GM19328 (cell line): ENCODE measurements at regions not wholly inside any gene's neighbourhood (a gene's known extent, or its start where the extent isn't known, plus 50 kb on each side); places are given as distances from the start of the nearest gene placed in this dataset.

Experiments used
- ATAC-seq: cut with Tn5 transposase; IDR thresholded peaks from one replicate; pipeline ENCODE4 v1.9.1; 2021; ENCODE audit warnings: mild to moderate bottlenecking, moderate library complexity; ENCODE audit not compliant: unreplicated experiment

DNA sequence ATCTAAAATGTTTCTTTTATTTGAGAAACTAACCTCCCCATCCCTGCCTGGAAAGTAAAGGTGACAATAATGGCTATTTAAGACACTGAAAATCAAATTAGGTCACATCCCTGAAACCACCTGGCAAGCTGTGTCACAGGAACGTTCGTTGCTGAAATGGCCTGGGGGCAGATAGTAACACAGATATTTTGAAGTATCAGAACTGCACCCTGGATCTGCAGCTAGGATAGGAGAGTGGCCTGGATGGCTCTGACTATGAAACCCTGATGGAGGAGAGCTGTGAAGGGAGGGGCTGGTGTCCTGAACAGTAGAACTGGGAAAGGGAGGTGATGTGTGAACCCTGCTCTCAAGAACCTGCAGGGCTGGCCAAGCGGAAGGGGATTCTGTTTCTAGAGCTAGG lies 648.3 kb upstream of the CFAP20DC start:
- no peak for ATAC-seq

DNA sequence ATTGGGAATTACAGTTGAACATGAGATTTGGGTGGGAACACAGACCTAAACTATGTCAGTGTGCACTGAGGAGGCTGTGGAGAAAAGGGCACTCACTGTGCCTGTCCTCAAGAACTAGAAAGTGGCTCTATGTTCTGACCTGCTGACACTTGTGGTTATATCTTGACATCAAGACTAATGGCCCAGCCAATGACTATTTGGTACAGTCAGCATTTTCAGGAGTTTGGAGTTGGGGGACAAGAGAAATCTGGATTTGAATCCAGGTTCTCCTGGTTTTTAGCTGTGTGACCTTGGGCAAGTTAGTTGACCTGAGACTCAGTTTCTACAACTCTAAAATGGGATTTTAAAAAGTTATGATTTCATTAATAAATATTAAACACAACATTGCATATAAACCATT lies 647.0 kb upstream of the CFAP20DC start:
- ATAC-seq, result no peak

DNA sequence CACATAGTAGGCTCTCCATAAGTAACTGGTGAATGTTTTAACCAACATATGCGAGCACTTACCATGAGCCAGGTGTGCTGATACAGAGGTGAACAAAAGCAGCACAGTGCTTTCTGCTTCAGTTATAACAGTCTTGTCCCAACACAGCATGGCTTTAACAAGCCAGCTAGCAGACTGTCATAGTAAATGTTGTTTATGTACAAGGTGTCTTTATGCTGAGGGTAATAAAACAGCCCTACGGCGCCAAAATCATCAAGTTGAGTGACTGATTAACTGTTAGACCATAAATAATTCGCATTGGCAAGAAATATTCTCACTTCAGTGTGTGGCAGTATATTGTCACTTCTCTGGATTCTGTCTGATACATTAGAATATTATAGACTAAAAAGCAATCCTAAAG lies 646.0 kb upstream of the CFAP20DC start:
- no peak for ATAC-seq

DNA sequence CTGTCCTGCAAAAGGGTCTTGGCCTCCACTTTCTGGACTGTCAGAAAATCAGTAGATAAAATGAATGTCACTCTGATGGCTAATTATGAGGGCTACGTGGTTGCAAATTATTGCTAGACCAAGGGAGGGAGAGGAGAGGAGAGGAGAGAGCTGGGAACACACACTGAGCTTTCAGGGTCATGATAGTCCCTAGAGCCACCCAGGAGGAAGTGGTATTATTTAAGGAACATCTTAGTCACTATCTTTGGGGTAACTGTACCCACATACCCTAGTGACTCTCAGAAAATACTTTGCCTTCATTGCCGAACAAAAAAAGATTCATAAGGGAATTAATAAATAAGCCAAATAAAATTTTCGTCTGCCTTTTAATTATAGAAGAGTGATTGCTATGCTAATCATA lies 642.3 kb upstream of the CFAP20DC start:
- no peak for ATAC-seq

DNA sequence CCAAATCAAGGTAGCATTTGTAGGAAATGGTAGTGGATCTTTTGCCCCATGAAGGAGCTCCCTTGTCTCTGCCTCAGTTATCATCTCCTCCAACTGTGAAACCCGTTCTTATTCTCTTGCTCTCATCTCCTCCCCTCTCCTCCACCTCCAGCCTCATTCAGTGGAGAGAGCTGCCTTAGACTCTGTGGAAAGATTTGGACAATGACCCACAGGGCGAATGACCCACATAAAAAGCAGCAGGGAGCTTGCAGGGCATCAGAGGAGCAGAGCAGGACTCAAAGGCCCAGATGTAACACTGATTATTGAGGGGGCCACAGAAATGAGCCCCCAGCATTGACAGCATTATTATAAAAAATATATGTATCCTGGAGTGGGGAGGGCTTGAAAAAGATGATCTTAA lies 641.1 kb upstream of the CFAP20DC start:
- no peak for ATAC-seq

DNA sequence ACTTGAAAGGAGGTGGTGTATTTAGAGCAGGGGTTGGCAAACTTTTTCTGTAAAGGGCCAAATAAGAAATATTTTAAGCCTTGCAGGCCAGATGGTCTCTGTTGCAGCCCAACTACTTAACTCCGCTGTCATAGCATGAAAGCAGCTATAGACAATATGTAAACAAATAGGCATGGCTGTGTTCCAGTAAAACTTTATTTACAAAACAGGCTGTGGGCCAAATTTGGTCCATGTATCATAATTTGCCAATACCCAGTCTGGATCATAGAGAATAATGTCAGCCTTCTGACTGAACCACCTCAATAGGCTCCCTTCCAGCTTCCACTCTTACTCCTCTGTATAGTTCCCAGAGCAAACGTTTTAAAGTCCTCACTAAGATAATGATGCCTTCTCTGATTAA lies 638.8 kb upstream of the CFAP20DC start:
- ATAC-seq, result no peak

DNA sequence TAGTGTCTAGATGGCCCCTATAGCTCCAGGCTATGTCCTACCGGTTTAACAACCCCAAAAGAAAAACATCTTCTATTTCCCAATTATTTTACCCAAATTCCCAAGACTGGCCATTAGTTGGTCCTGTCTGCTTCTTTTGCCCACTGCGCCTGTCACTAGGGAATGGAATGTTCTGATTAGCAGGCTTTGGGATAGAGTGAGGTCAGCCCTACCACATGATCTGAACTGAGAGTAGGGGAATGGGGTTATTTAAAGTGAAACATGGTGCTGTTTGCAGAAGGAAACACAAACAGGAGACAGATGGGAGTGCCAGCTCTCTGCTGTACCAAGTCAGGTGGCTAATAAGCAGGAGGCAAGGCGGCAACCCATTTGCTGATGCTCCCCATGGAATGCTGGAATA lies 635.6 kb upstream of the CFAP20DC start:
- ATAC-seq, result no peak

DNA sequence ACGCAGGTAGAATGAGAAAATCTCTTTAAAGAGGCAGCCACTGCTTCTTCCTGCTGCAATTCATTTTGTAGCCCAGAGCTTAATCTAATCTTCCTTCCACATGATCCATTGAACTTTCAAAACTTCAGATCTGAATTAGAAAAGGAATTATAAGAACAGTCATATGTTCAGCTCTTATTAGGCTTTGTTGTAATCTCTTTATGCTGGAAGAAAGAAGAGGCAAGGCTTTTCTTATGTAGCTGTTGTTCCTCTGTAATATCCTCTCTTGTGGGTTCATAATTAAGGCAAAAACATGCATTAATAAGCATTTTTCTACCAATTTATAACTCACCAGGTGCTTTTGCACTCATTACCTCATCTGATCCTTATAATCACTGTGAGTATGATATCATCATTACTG lies 634.9 kb upstream of the CFAP20DC start:
- ATAC-seq, result no peak

DNA sequence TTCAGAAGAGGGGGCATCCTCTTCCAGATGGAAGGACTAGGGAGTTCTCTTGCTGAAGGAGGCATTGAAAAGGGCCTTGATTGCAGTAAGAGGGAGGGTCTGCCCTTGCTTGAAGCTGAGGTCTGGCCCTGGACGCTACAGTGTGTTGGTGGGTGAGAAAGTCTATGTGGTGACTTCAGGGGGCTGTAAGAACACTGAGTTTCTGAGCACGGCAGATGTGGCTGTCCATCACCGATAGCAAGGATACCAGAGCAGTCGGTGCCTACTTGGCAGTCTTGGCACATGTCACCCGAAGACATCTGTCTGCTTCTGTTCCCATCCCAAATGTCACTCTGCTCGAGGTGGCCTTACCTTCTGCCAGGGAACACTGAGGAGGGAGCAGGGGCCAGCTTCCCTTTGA lies 631.1 kb upstream of the CFAP20DC start:
- no peak for ATAC-seq

DNA sequence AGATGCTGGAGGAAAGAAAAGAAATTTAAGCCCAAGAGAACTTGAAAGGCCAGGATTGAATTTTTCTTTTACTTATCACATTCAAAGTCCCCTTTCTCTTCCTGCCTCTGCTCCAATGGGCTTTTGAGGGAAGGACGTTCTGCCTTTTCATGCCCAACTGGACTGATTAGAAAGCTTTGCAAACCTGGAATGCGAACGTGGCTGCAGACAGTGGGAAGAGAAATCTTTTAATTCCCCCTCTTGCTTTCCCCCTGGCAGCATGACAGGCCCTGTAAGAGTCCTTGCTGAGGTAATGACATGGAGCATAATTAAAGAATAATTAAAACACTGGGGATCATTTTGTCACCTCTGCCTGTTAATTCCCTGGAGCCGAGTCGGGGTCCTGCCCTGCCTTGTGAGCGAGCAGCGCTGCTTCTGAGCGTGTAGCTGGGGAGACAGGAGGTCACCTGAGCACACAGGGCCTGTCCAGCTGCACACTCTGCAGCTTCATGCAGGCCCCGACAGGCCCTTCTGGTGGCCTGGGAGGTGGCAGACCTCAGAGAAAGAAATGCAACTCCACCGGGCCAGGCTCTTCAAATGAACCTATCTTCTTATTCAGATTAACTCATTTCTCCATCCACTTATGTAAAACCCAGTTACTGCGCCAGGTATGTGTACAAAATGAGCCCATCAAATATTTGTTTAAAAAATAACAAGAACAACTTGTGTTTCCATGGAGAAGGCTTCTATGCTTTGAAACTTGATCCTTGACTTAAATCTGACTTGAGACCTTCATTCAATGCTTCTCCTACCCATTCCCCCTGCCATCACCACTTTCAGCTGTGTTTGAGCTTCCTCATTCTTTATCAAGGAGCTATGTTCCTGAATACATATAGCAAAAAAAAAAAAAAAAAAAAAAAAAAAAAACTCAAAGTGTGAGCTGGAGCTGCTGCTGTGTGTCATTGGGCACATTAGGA lies 628.2 kb upstream of the CFAP20DC start:
- no peak for ATAC-seq

DNA sequence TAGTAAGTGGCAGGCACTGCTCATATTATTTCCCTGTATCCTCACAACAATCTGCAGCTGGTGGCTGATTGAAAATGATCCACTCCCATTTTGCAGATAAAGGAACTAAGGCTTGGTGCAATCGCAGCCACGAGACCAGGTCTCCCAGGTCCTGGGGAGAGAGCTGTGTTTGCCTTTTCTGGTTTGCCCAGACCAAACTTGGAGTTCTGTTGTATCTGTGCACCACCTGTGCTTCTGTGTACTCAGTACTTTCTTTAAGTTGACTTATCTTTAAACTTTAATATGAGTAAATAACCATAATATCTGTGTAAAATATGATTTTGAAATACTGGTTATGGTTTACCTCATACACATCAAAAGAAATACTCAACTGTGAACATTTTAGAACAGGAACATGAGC lies 625.7 kb upstream of the CFAP20DC start:
- no peak for ATAC-seq

DNA sequence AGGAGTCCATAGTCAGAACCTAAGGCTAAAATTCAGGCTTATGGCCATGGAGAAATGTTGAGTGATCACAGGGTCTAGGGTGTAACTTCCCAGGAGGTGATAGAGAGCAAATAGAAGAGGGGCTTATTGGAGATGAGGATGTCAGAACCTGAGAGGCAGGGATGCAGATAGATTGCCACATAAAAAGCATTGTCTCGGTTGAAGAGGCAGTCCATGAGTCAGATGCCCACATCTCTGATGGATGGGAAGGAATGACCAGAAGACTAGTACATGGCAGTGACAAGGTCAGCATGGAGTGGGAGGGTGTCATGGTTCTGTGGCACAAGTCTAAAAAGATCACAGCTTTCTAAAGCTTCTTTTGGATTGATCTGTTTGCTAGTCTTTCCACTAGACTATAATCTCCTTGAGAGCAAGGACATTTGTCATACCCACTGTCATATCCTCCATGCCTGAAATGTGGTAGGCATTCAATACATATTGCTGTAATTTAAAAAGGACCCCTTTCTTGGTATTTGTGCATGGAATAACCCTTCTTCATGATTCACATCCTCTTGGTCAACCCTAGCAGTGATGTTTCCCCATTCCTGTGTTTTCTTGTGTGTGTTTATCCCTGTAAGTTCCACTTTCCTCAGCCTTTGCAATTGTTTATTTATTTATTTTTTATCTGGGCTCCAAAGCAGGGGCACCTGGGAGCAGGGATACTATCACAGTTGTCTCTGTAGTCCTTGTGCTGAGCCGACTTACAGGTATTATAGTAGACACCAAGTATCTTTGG lies 613.4 kb upstream of the CFAP20DC start:
- ATAC-seq, result no peak

DNA sequence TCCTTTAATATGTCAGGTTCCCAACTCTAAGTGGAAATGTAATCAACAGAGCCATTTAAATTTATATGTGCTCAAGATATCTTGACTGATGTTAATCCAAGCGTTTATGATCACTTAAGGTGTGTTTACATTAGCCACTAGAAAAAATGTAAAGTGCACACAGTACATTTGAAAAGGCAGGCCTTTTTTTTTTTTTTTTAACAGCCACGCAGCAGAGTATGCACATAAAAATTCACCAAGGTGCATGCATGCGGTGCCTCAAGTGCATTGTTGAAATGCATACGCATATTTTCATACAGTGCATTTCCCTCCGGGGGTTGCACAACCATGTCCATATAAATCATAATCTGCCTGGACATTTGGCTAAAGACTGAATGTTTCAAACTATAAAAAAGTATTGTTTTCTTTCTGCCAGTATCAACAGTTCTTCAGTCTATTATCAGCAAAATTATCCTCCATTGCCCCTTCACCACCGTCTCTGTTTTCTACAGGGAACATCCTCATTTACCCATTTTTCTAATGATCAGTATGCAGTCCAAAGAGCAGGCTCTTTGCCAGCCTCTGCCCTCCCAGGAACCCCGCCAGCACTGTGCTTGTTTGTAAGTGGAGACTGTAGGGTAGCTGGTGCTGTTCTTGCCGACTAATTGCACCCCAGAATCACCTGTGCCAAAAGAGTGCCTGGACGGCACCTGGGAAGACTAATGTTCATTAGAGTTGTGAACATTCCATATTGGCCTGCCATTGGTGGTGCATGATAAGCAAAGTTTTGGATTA lies 611.2 kb upstream of the CFAP20DC start:
- ATAC-seq, result no peak

DNA sequence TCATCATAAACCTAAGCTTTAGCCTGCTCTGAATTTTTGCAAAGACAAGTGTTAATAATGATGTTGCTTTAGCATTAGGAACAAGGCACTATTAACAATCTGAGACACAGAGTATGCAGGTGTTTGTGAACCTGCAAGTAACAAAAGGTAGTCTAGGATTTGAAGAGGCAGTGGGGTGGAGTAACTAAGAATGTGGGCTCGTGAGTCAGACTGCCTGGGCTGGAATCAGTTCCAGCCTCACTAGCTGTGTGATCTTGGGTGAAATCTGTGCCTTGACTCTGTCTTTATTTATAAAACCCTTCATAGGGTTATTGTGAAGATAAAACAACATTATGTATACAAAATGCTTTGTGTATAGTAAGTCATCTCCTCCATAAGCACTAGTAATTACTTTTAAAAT lies 610.6 kb upstream of the CFAP20DC start:
- ATAC-seq, result no peak

DNA sequence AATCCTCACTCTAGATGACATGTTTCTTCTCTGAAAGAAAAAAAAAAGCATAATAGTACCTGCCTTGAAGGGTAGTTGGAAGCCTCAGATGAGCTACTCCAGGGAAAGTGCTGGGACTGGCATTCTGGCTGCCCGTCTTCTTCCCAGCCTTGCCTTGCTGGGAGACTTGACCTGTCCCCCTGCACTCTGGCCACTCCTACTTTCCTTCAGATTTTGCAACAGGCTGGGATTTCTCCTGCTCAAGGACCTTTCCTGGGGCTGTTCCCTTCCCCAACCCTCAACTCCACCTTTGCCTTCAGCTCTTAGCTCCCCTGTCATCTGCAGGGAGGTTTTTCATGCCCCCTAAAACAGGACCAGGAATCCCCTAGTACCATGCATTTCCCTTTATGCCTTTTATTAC lies 609.9 kb upstream of the CFAP20DC start:
- ATAC-seq, result no peak

DNA sequence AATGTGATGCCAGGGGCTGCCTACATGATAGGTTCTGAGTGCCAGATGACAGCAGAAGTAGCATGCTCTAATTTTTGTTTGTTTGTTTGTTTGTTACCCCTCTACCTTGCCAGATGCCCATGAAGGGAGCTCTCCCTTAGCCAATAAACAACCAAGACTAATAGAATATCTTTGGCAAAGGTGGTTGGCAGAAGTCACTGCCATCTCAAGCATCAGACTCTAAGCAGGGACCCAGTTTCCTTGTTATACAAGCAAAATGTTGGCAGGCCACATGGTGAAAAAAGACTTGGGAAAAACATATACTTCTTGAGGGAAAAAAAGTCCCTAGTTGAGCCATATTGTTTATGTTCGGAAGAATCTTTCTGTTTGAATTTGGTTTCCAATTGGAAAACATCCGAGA lies 609.0 kb upstream of the CFAP20DC start:
- no peak for ATAC-seq

DNA sequence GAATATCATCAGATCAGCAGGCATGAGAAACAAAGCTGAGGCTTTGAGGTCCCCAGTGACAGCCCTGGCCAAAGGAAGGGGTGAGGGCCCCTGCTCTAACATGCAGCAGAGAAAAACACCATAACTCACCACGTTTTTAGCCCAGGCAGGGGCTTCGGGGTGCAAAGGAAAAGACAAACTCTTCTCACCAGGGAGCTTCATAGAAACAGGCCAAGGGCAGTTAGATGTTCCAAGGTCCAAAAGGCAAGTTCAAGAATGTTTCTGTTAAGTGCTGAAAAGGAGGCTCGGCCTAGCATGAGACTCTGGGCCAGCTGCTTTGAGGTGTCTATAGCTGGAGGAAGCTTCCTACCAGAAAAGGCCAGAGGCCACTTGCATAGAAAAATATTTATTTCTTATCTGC lies 608.4 kb upstream of the CFAP20DC start:
- ATAC-seq, result no peak

DNA sequence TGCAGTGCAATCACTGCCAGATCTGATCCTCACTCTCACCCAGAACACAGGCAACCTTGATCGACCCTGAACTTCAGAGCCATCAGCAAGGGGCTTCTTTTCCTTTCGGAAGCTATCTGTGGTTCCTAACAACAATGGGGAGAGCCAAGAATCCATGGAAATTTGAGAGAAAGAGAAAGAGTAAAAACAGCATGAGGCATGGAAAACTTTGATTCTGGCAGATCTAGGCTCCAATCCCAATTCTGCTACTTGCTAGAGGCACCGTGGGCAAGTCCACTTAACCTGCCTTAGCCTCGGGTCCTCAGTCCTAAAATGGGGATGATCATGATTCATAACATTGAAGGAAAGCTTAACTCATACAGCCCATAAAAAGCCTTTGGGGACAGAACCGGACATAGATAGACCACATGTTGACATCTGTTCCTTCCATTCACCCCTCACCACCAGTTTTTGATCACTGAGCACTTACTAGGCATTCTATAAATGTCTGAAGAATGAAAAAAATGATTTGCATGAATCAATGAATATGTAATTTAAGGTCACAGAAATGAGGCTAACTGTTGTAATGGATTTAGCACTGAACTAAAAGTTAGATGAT lies 605.7 kb upstream of the CFAP20DC start:
- no peak for ATAC-seq

DNA sequence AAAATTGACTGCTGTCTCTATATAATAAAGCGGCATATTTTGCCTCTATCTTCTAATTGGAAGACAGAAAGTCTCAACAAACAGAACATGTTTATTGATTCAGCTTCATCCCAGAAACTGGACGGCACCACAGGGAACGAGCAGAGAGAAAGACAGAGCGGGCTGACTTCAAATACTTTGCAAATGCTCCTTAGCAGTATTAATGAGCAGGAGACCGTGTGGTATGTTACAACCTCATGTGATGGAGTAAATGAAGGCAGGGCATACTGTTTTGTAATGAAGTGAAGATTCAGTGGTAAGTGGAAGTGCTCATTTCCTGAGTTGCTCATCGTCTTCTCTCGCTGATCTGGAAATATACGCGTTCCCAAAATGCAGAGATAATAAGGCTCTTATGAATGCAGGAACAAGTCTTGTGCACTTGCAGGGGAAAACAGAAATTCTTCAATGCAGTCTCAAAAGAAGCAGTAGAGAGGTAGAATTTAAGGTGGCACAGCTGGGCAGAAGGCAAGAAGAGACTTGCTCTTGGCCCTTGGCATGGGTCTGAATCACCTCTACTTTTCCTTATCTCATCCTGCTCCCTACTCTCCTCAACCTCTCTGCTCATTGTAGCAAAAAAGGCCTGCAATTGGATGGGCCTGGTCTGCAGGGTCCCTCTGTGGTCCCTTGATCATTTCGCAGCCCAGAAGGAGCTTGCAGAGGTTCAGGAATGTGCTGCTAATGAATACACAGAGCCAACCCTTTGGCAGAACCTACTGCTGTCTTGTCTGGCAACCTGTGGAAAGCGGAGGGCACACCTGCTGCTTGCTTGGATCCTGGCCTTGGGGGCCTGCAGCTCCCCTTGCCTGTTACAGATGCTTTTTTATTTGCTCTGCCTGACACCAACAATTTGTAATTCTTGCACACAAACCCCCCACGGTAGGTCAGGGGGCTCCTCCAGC lies 604.9 kb upstream of the CFAP20DC start:
- no peak for ATAC-seq

DNA sequence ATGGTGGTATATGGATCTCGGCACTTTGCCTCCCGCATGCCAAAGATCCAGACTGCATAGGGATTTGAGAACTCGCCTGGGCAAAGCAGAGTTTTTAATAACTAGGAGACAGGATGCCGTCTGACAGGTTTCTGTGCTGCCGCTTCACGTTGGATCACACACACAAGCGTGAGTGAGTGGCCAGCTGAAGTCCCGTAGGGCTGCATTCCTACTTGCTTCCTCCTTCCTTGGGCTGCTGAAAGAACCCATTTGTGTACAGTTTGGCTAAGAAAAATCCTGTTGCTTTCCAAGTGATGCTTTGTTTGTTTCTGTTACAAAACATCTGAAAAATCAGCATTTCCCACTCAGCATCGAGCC lies 604.3 kb upstream of the CFAP20DC start:
- ATAC-seq, result no peak
